ENCODE measurements at regions not wholly inside any gene's neighbourhood (a gene's known extent, or its start where the extent isn't known, plus 50 kb on each side); places are given as distances from the start of the nearest gene placed in this dataset.
"Not testable (repeated sequence)": the region's sequence is repeated elsewhere in the genome, so short reads cannot be mapped to it uniquely, and the experiment has no call there.

- TF ChIP-seq POLR2A (IDR thresholded peaks at IDR 0.05; ENCODE audit: low read depth, low read length); CTCF (IDR thresholded peaks at IDR 0.05; ENCODE audit: extremely low read depth in 1 of 2, insufficient read depth in 1 of 2, low read depth in 1 of 2, low read length in 2 of 2); POLR2AphosphoS5 (IDR thresholded peaks at IDR 0.05; ENCODE audit: insufficient read depth, low read depth, low read length): not testable (repeated sequence)
These were observed 88.1 kb downstream of the LIMS3 start for GRCh38 chr2:109986389-109987088.
